ENCODE measurements at regions not wholly inside any gene's neighbourhood (a gene's known extent, or its start where the extent isn't known, plus 50 kb on each side); places are given as distances from the start of the nearest gene placed in this dataset.
"Not testable (repeated sequence)": the region's sequence is repeated elsewhere in the genome, so short reads cannot be mapped to it uniquely, and the experiment has no call there.

- Histone ChIP-seq H2AFZ (ENCODE audit: low read length) (no peak overlapping the region), H3K79me2 (ENCODE audit: low read length) (no peaks in the 10 kb centered on the region), H3K27ac (ENCODE audit: low read length) (no peak overlapping the region), H3K4me3 (ENCODE audit: low read length) (no peak overlapping the region), H3K9me3 (replicated peaks; ENCODE audit: insufficient read depth, low read length) (no peaks in the 10 kb centered on the region), H3K9me2 (replicated peaks; ENCODE audit: insufficient read depth, low read length) (no peaks in the 10 kb centered on the region), H3K9ac (ENCODE audit: low read length) (no peak overlapping the region), H3K4me2 (ENCODE audit: low read depth, low read length) (no peak overlapping the region), H3K36me3 (replicated peaks; ENCODE audit: insufficient read depth, low read length) (no peaks in the 10 kb centered on the region), H3K27me3 (replicated peaks; ENCODE audit: insufficient read depth, low read length) (no peaks in the 10 kb centered on the region), H4K20me1 (ENCODE audit: insufficient read depth, low read length) (no peaks in the 10 kb centered on the region), H3K4me1 (ENCODE audit: low read length) (no peaks in the 10 kb centered on the region), H3F3A (ENCODE audit: insufficient read depth, low read length) (no peaks in the 10 kb centered on the region)
- TF ChIP-seq EZH2 (optimal IDR thresholded peaks at IDR 0.05; ENCODE audit: low read depth, low read length) (no peak), CTCF (IDR thresholded peaks at IDR 0.05; ENCODE audit: low read length) (no peak), EZH2phosphoT487 (IDR thresholded peaks at IDR 0.05; ENCODE audit: low read length) (no peak)
- no peak for DNase-seq
These were observed 60.5 kb upstream of the FBXO28 start for GRCh38 chr1:224053456-224053855.

- H3K9me2 ChIP-seq (replicated peaks; ENCODE audit: insufficient read depth, low read length), result no peaks in the 10 kb centered on the region
- no peak overlapping the region for H2AFZ ChIP-seq (ENCODE audit: low read length)
- TF ChIP-seq EZH2 (optimal IDR thresholded peaks at IDR 0.05; ENCODE audit: low read depth, low read length) (no peak), CTCF (IDR thresholded peaks at IDR 0.05; ENCODE audit: low read length) (no peak), EZH2phosphoT487 (IDR thresholded peaks at IDR 0.05; ENCODE audit: low read length) (no peak)
- no peaks in the 10 kb centered on the region for H3K9me3 ChIP-seq (replicated peaks; ENCODE audit: insufficient read depth, low read length)
- no peaks in the 10 kb centered on the region for H3K4me1 ChIP-seq (ENCODE audit: low read length)
- H3K4me2 ChIP-seq (ENCODE audit: low read depth, low read length), result no peak overlapping the region
- no peak overlapping the region for H3K27ac ChIP-seq (ENCODE audit: low read length)
- H3F3A ChIP-seq (ENCODE audit: insufficient read depth, low read length), result no peaks in the 10 kb centered on the region
- no peak for DNase-seq
- no peaks in the 10 kb centered on the region for H3K79me2 ChIP-seq (ENCODE audit: low read length)
- H3K4me3 ChIP-seq (ENCODE audit: low read length), result no peak overlapping the region
- H3K27me3 ChIP-seq (replicated peaks; ENCODE audit: insufficient read depth, low read length), result no peaks in the 10 kb centered on the region
- no peak overlapping the region for H3K9ac ChIP-seq (ENCODE audit: low read length)
- no peaks in the 10 kb centered on the region for H3K36me3 ChIP-seq (replicated peaks; ENCODE audit: insufficient read depth, low read length)
- H4K20me1 ChIP-seq (ENCODE audit: insufficient read depth, low read length), result no peaks in the 10 kb centered on the region
These were observed 61.1 kb upstream of the FBXO28 start for GRCh38 chr1:224052772-224053171.

GRCh38 chr1:224051782-224052181 lies 62.1 kb upstream of the FBXO28 start:
- not testable (repeated sequence) for H3K79me2 ChIP-seq (ENCODE audit: low read length); H3K4me2 ChIP-seq (ENCODE audit: low read depth, low read length); H3K9me2 ChIP-seq (replicated peaks; ENCODE audit: insufficient read depth, low read length); H3K4me3 ChIP-seq (ENCODE audit: low read length); H3K4me1 ChIP-seq (ENCODE audit: low read length); H4K20me1 ChIP-seq (ENCODE audit: insufficient read depth, low read length); H3K9ac ChIP-seq (ENCODE audit: low read length); H3K27me3 ChIP-seq (replicated peaks; ENCODE audit: insufficient read depth, low read length); DNase-seq; H2AFZ ChIP-seq (ENCODE audit: low read length); H3K36me3 ChIP-seq (replicated peaks; ENCODE audit: insufficient read depth, low read length); H3K9me3 ChIP-seq (replicated peaks; ENCODE audit: insufficient read depth, low read length); H3K27ac ChIP-seq (ENCODE audit: low read length); H3F3A ChIP-seq (ENCODE audit: insufficient read depth, low read length)

DNA sequence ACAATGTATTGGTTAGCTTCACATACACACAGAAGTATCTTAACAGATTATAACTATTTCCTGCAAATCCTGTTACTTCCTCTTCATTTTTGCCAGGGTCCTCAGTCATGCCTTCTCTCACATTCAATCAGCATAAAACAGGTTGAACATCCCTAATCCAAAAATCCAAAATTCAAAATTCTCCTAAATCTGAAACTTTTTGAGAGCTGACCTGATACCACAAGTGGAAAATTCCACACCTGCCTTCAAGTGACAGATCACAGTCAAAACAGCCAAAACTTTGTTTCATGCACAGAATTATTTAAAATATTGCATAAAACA lies 62.9 kb upstream of the FBXO28 start:
- H2AFZ ChIP-seq (ENCODE audit: low read length), result no peak overlapping the region

More for the DNA sequence above, 62.9 kb upstream of the FBXO28 start:
- no peaks in the 10 kb centered on the region for H3K27me3 ChIP-seq (replicated peaks; ENCODE audit: insufficient read depth, low read length)
- DNase-seq, result no peak
- no peaks in the 10 kb centered on the region for H4K20me1 ChIP-seq (ENCODE audit: insufficient read depth, low read length)
- no peaks in the 10 kb centered on the region for H3K4me1 ChIP-seq (ENCODE audit: low read length)
- no peaks in the 10 kb centered on the region for H3F3A ChIP-seq (ENCODE audit: insufficient read depth, low read length)
- no peaks in the 10 kb centered on the region for H3K36me3 ChIP-seq (replicated peaks; ENCODE audit: insufficient read depth, low read length)
- no peaks in the 10 kb centered on the region for H3K79me2 ChIP-seq (ENCODE audit: low read length)
- TF ChIP-seq EZH2phosphoT487 (IDR thresholded peaks at IDR 0.05; ENCODE audit: low read length) (no peak), CTCF (IDR thresholded peaks at IDR 0.05; ENCODE audit: low read length) (no peak), EZH2 (optimal IDR thresholded peaks at IDR 0.05; ENCODE audit: low read depth, low read length) (no peak)
- H3K4me2 ChIP-seq (ENCODE audit: low read depth, low read length), result no peak overlapping the region
- H3K4me3 ChIP-seq (ENCODE audit: low read length), result no peak overlapping the region
- H3K9me2 ChIP-seq (replicated peaks; ENCODE audit: insufficient read depth, low read length), result no peaks in the 10 kb centered on the region
- no peaks in the 10 kb centered on the region for H3K9me3 ChIP-seq (replicated peaks; ENCODE audit: insufficient read depth, low read length)
- no peak overlapping the region for H3K9ac ChIP-seq (ENCODE audit: low read length)
- H3K27ac ChIP-seq (ENCODE audit: low read length), result no peak overlapping the region

Data from MM.1S (cell line).